OCI-LY3 (cell line): ENCODE measurements at regions not wholly inside any gene's neighbourhood (a gene's known extent, or its start where the extent isn't known, plus 50 kb on each side); places are given as distances from the start of the nearest gene placed in this dataset.

Experiments used
- CTCF ChIP-seq: fragments of 200-600, 300-600 bp; sonication (generic); IDR thresholded peaks from 2 replicates; pipeline ENCODE4 v1.5.1; 2014; ENCODE audit warnings: antibody characterized with exemption, low read length, low read depth
- EZH2phosphoT487 ChIP-seq: fragments of 200-600 bp; shearing (Covaris generic); IDR thresholded peaks from 2 replicates; pipeline ENCODE4 v1.6.1; 2018; ENCODE audit warnings: antibody characterized with exemption, mixed run types, low read depth

GRCh38 chr10:100612601-100613595 lies 77.2 kb downstream of the HIF1AN start:
- TF ChIP-seq CTCF (no peak), EZH2phosphoT487 (no peak)
